ENCODE measurements at regions not wholly inside any gene's neighbourhood (a gene's known extent, or its start where the extent isn't known, plus 50 kb on each side); places are given as distances from the start of the nearest gene placed in this dataset.

- TF ChIP-seq HSF1 (IDR thresholded peaks at IDR 0.05; ENCODE audit: low read depth, low read length) = no peak
- no peak for TF ChIP-seq MTA3 (IDR thresholded peaks at IDR 0.05; ENCODE audit: borderline replicate concordance, low read length)
- TF ChIP-seq NFYB (IDR thresholded peaks at IDR 0.05; ENCODE audit: insufficient read depth, low read depth, low read length) = no peak
- TF ChIP-seq BCL11A (IDR thresholded peaks at IDR 0.05; ENCODE audit: low read depth, low read length) = no peak
- TF ChIP-seq MYB (IDR thresholded peaks at IDR 0.05; ENCODE audit: borderline replicate concordance, low read depth, low read length) = no peak
- no peak for TF ChIP-seq E2F4 (IDR thresholded peaks at IDR 0.05; ENCODE audit: low read depth, low read length)
- TF ChIP-seq CREB1 (IDR thresholded peaks at IDR 0.05; ENCODE audit: low read depth) = no peak
- TF ChIP-seq, protein P1, sequence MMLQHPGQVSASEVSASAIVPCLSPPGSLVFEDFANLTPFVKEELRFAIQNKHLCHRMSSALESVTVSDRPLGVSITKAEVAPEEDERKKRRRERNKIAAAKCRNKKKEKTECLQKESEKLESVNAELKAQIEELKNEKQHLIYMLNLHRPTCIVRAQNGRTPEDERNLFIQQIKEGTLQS (IDR thresholded peaks at IDR 0.05; ENCODE audit: borderline replicate concordance, extremely low read depth, low read depth, low read length) = peak; percentile 48; the same call in 1 of the 2 replicates
- TF ChIP-seq, protein P2, sequence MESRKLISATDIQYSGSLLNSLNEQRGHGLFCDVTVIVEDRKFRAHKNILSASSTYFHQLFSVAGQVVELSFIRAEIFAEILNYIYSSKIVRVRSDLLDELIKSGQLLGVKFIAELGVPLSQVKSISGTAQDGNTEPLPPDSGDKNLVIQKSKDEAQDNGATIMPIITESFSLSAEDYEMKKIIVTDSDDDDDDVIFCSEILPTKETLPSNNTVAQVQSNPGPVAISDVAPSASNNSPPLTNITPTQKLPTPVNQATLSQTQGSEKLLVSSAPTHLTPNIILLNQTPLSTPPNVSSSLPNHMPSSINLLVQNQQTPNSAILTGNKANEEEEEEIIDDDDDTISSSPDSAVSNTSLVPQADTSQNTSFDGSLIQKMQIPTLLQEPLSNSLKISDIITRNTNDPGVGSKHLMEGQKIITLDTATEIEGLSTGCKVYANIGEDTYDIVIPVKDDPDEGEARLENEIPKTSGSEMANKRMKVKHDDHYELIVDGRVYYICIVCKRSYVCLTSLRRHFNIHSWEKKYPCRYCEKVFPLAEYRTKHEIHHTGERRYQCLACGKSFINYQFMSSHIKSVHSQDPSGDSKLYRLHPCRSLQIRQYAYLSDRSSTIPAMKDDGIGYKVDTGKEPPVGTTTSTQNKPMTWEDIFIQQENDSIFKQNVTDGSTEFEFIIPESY (IDR thresholded peaks at IDR 0.05) = no peak
- TF ChIP-seq MTA2 (IDR thresholded peaks at IDR 0.05; ENCODE audit: low read depth) = no peak
- TF ChIP-seq CBFB (IDR thresholded peaks at IDR 0.05; ENCODE audit: low read depth) = no peak
- no peak for TF ChIP-seq SMAD1 (IDR thresholded peaks at IDR 0.05; ENCODE audit: low read depth, partially characterized antibody)
- TF ChIP-seq, protein P3, sequence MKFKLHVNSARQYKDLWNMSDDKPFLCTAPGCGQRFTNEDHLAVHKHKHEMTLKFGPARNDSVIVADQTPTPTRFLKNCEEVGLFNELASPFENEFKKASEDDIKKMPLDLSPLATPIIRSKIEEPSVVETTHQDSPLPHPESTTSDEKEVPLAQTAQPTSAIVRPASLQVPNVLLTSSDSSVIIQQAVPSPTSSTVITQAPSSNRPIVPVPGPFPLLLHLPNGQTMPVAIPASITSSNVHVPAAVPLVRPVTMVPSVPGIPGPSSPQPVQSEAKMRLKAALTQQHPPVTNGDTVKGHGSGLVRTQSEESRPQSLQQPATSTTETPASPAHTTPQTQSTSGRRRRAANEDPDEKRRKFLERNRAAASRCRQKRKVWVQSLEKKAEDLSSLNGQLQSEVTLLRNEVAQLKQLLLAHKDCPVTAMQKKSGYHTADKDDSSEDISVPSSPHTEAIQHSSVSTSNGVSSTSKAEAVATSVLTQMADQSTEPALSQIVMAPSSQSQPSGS (IDR thresholded peaks at IDR 0.05; ENCODE audit: low read length) = no peak
- no peak for TF ChIP-seq IRF4 (IDR thresholded peaks at IDR 0.05; ENCODE audit: low read depth, low read length)
- TF ChIP-seq CBX3 (IDR thresholded peaks at IDR 0.05; ENCODE audit: borderline replicate concordance, low read depth) = no peak
- TF ChIP-seq FOS (IDR thresholded peaks at IDR 0.05; ENCODE audit: borderline replicate concordance, extremely low read depth, insufficient read length) = no peak
- TF ChIP-seq PML (IDR thresholded peaks at IDR 0.05; ENCODE audit: low read length) = no peak
- no peak for TF ChIP-seq MYC (IDR thresholded peaks at IDR 0.05; ENCODE audit: insufficient read depth, insufficient read length, insufficient replicate concordance, low read length, severe bottlenecking)
- TF ChIP-seq ZNF384 (IDR thresholded peaks at IDR 0.05; ENCODE audit: borderline replicate concordance, low read depth, low read length) = no peak
These were observed 65.0 kb upstream of the TMEM45B start (continued) for GRCh38 chr11:129750343-129751292.
